Heart right ventricle (tissue), 16 donors: ENCODE measurements at regions not wholly inside any gene's neighbourhood (a gene's known extent, or its start where the extent isn't known, plus 50 kb on each side); places are given as distances from the start of the nearest gene placed in this dataset.

Experiments used
- ATAC-seq, 8 donors: fragments of 200-7000 bp; cut with Tn5 transposase; one replicate each; pipeline ENCODE4 v1.9.1; 2020; ENCODE audit warnings: mild to moderate bottlenecking in 8 of 8, moderate library complexity in 8 of 8, moderate number of reproducible peaks in 1 of 8
- DNase-seq, 2 donors: peaks; one replicate each; pipeline ENCODE4 v3.0.0-alpha.2; 2020
- H3K27ac ChIP-seq, 10 donors: fragments of 200-600 bp; sonication (generic) in 2 of 10; one replicate each; pipeline versions ENCODE4 v1.5.0 to v1.8.0; 2020 to 2022; ENCODE audit warnings: mild to moderate bottlenecking in 3 of 10
- H3K27me3 ChIP-seq, 7 donors: fragments of 200-600 bp; one replicate each; pipeline ENCODE4 v1.8.0; 2021 to 2022; ENCODE audit warnings: mild to moderate bottlenecking in 2 of 7
- H3K36me3 ChIP-seq, 9 donors: fragments of 200-600 bp; sonication (generic) in 1 of 9; one replicate each; pipeline versions ENCODE4 v1.5.0 to v1.8.0; 2020 to 2022; ENCODE audit warnings: mild to moderate bottlenecking in 2 of 9
- H3K4me1 ChIP-seq, 9 donors: fragments of 200-600 bp; sonication (generic) in 1 of 9; one replicate each; pipeline versions ENCODE4 v1.5.0 to v1.8.0; 2020 to 2022; ENCODE audit warnings: mild to moderate bottlenecking in 4 of 9
- H3K4me3 ChIP-seq, 10 donors: fragments of 200-600 bp; sonication (generic) in 2 of 10; one replicate each; pipeline versions ENCODE4 v1.5.0 to v1.8.0; 2020 to 2022; ENCODE audit warnings: mild to moderate bottlenecking in 7 of 10, moderate library complexity in 2 of 10
- H3K9me3 ChIP-seq, 11 donors: fragments of 200-600 bp in 10 of 11; sonication (generic) in 2 of 11; one replicate each; pipeline versions ENCODE4 v1.5.0 to v1.8.0; 2013 to 2022; ENCODE audit warnings: mild to moderate bottlenecking in 2 of 11, control low read depth in 1 of 11, moderate library complexity in 1 of 11
- CTCF ChIP-seq, 9 donors: fragments of 200-600 bp; sonication (generic) in 2 of 9; IDR thresholded peaks; one replicate each; pipeline versions ENCODE4 v1.5.0 to v1.8.0; 2021 to 2022; ENCODE audit warnings: antibody characterized with exemption in 9 of 9, mild to moderate bottlenecking in 5 of 9, moderate library complexity in 1 of 9
- WGBS, 2 donors: extraction: QIAGEN DNeasy Blood & Tissue Kit; methylation state at CpG; one replicate each; pipeline ENCODE4 v1.1.7; 2013; ENCODE audit warnings: inconsistent platforms in 1 of 2; 5-methylcytosine and 5-hydroxymethylcytosine counted together
- intact Hi-C, 10 donors: fragments of 100-400 bp; cut with DNase I; formaldehyde crosslinking; loops; one replicate each; pipeline versions ENCODE4 v1.11.1 to v1.14.2; 2022
- donor health status: Arrhythmogenic right ventricular cardiomyopathy.
- donor health status: ischemic (EF 13 %, LVEDD 7.1; RV severe dilation, severe dysfunction).
- donor health status: healthy with polysubstance abuse.
- donor health status: DM: no; HTN: yes; CAD: no.
- donor health status: DM: no; HTN: no; CAD: no.
- donor health status: ischemic (EF 25% LVEDD 6.9; RV normal size, moderate dysfunction).
- donor health status: ischemic (EF 25% LVEDD 5.7; RV mildly dilated, moderate dysfunction).
- donor health status: healthy.
- donor health status: DM: yes; HTN: yes; CAD: no.
- donor health status: Ischemic cardiomyopathy.
- donor health status: ischemic (EF 35%, LVEDD 5.7; RV mildly dilated, moderate dysfunction).
- donor health status: nonischemic (EF 11% LVEDD 7.7; RV severe dilation, severe dysfunction).
- donor health status: DM: yes; HTN: yes; CAD: no.
- donor health status: PGD.
- donor health status: ischemic (EF 29% LVEDD 5.4; RV normal size, mild dysfunction).
- donor health status: nonischemic (EF 23%, LVEDD 6.1; RV moderate dilation, normal function).

DNA sequence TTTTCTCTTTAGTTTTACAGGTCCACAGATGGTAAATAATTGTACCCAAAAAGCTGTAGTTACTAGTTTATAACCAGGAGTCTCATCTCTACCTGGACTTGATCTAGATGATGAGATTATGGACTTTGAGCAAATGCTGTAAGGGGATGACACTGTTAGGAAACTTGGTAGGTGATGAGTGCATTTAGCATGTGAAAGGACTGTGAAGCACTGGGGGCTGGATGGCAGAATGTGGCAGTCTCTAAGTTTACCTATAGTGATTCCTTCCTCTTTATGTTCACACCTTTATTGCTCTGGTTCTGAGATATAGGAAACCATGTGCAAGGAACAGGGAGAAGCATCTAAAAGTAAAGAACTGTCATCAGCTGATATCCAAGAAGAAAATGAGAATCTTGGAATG, 230.7 kb upstream of the CHORDC1 start:
- no peaks in the 10 kb centered on the region for H3K27me3 ChIP-seq
- H3K36me3 ChIP-seq, result no peaks in the 10 kb centered on the region
- H3K4me3 ChIP-seq, result no peak overlapping the region
- no peak overlapping the region for H3K27ac ChIP-seq
- intact Hi-C loops, result loop anchor here in 1 of 10 donors (10.0 kb wide), 1 partner anchor 249 kb away; no protein-coding TSS in a partner anchor
- H3K4me1 ChIP-seq, result peaks cover 0 to 1% (median 0%) of the 10 kb centered on the region in 9 donors
- DNase-seq (no peak), ATAC-seq (no peak)
- no peaks in the 10 kb centered on the region for H3K9me3 ChIP-seq
- no peak for TF ChIP-seq CTCF (IDR thresholded peaks at IDR 0.05)

- intact Hi-C loops, result loop anchor here in 1 of 10 donors (10.0 kb wide), 1 partner anchor 245 kb away; no protein-coding TSS in a partner anchor
- H3K4me1 ChIP-seq, result peaks cover 0 to 33% (median 9%) of the 10 kb centered on the region in 9 donors
- no peak for ATAC-seq
Measured at GRCh38 chr11:90449606-90450005, 226.8 kb upstream of the CHORDC1 start.

GRCh38 chr11:90448256-90448655, 225.4 kb upstream of the CHORDC1 start:
- ATAC-seq, result no peak
- no peaks in the 10 kb centered on the region for H3K36me3 ChIP-seq
- H3K9me3 ChIP-seq, result no peaks in the 10 kb centered on the region
- H3K27me3 ChIP-seq, result no peaks in the 10 kb centered on the region
- no peak for TF ChIP-seq CTCF (IDR thresholded peaks at IDR 0.05)
- intact Hi-C loops, result no loop called here
- no peak overlapping the region for H3K4me3 ChIP-seq
- no peak overlapping the region for H3K27ac ChIP-seq
- H3K4me1 ChIP-seq, result peaks cover 0 to 33% (median 9%) of the 10 kb centered on the region in 9 donors
- 39 to 59% methylated on average over 4 of the region's 4 CpGs for WGBS, 2 donors
- DNase-seq, result no peak

More at GRCh38 chr11:90449606-90450005, 226.8 kb upstream of the CHORDC1 start:
- Histone ChIP-seq H3K27me3 (no peaks in the 10 kb centered on the region), H3K27ac (no peak overlapping the region), H3K9me3 (no peaks in the 10 kb centered on the region), H3K36me3 (no peaks in the 10 kb centered on the region), H3K4me3 (no peak overlapping the region)
- 96% methylated on average over 2 of the region's 2 CpGs for WGBS, 2 donors
- no peak for TF ChIP-seq CTCF (IDR thresholded peaks at IDR 0.05)
- DNase-seq, result no peak

DNA sequence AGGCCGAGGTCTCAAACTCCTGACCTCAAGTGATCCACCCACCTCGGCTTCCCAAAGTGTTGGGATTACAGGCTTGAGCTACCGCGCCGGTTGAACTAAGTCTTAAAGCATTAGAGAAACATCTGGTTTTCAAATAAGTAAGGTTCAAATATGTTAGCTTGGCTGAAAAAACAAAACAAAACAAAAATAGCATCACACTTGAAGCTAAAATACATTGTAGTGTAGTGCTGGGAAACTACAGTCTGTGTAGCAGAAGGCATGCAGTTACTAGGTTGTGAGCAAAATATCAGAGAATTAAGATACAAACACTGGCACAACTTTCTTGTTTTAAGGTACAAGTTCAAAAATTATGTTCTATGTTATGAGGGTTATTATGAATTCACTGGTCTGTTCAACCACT, 224.8 kb upstream of the CHORDC1 start:
- no peaks in the 10 kb centered on the region for H3K9me3 ChIP-seq
- no peaks in the 10 kb centered on the region for H3K36me3 ChIP-seq
- no peak overlapping the region for H3K4me3 ChIP-seq
- intact Hi-C loops, result no loop called here
- H3K27ac ChIP-seq, result peak overlapping the region in 2 of 10 donors; percentile 3 to 17
- WGBS, 2 donors, result 49 to 67% methylated on average over 5 of the region's 5 CpGs
- DNase-seq (no peak), ATAC-seq (peak in 3 of 8 donors; percentile 41 to 65 (median 48))
- H3K4me1 ChIP-seq, result peaks cover 0 to 33% (median 9%) of the 10 kb centered on the region in 9 donors
- no peaks in the 10 kb centered on the region for H3K27me3 ChIP-seq
- no peak for TF ChIP-seq CTCF (IDR thresholded peaks at IDR 0.05)
